Activated T-helper 17 cell treated with anti-CD3 and anti-CD28 coated beads, Interleukin-2, amount 50 U/mL, for 72 hours (primary cell): ENCODE measurements at regions not wholly inside any gene's neighbourhood (a gene's known extent, or its start where the extent isn't known, plus 50 kb on each side); places are given as distances from the start of the nearest gene placed in this dataset.
A peak's percentile ranks its signal among the peaks of the same experiment; 100 is the strongest.
"Not testable (repeated sequence)": the region's sequence is repeated elsewhere in the genome, so short reads cannot be mapped to it uniquely, and the experiment has no call there.

ENCODE experiments used
- ATAC-seq: fragments of 150-1000 bp; cut with Tn5 transposase; replicated peaks from 2 replicates; pipeline ENCODE4 v1.10.0; 2021; ENCODE audit warnings: mild to moderate bottlenecking, moderate library complexity
- H3K27ac Mint-ChIP-seq: one replicate; pipeline ENCODE4 v1.8.0; 2022; ENCODE audit warnings: mixed read lengths
- H3K27me3 Mint-ChIP-seq: one replicate; pipeline ENCODE4 v1.8.0; 2022; ENCODE audit warnings: mixed read lengths
- H3K36me3 Mint-ChIP-seq: one replicate; pipeline ENCODE4 v1.8.0; 2022; ENCODE audit warnings: low read depth, mild to moderate bottlenecking, mixed read lengths
- H3K4me1 Mint-ChIP-seq: one replicate; pipeline ENCODE4 v1.8.0; 2022; ENCODE audit warnings: mixed read lengths
- H3K4me3 Mint-ChIP-seq: one replicate; pipeline ENCODE4 v1.8.0; 2022; ENCODE audit warnings: mild to moderate bottlenecking, mixed read lengths
- H3K9me3 Mint-ChIP-seq: one replicate; pipeline ENCODE4 v1.8.0; 2022; ENCODE audit warnings: mixed read lengths

DNA sequence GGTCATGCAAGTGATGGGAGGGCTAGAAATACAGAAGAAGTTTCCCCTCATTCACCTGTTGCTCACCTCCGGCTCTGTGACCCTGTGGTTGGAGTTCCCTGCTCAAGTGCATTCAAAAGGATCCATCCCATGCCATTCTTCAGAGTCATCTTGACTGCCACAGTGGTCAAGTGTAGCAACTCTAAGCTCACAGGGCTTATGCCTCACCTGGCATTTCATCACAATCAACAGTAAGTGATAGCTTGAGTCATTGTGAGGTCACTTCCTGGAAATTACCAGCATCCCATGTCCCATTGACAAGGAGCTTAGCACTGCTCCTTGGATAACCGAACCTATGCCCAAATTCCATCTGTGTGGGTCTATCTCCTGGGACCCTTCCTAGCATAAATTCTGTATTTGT, 55.6 kb downstream of the OR4C45 start:
- H3K4me3 Mint-ChIP-seq: no peak overlapping the region
- H3K4me1 Mint-ChIP-seq: no peaks in the 10 kb centered on the region
- H3K9me3 Mint-ChIP-seq: peaks cover 13% of the 10 kb centered on the region
- H3K36me3 Mint-ChIP-seq: no peaks in the 10 kb centered on the region
- no peak for ATAC-seq
- no peaks in the 10 kb centered on the region for H3K27me3 Mint-ChIP-seq
- H3K27ac Mint-ChIP-seq: no peak overlapping the region

DNA sequence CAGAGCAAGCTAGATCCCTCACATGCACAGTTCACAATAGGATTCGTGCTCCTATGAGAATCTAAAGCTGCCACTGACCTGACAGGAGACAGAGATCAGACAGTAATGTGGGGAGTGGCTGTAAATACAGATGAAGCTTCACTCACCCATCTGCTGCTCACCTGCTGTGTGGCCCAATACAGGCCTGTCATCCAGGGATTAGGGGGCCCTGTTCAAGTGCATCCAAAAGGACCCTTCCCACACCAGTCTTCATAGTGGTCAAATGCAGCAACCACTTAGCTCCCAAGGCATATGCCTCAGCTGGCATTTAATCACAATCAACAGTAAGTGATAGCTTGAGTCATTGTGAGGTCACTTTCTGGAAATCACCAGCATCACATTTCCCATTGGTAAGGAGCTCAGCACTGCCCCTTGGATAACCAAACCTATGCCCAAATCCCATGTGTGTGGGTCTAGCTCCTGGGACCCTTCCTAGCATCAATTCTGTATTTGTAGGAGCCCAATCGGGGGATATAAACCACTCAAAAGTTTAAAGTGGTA, 65.6 kb downstream of the OR4C45 start:
- no peaks in the 10 kb centered on the region for H3K36me3 Mint-ChIP-seq
- peaks cover 9% of the 10 kb centered on the region for H3K9me3 Mint-ChIP-seq
- no peak overlapping the region for H3K27ac Mint-ChIP-seq
- no peaks in the 10 kb centered on the region for H3K4me1 Mint-ChIP-seq
- no peaks in the 10 kb centered on the region for H3K27me3 Mint-ChIP-seq
- no peak for ATAC-seq
- H3K4me3 Mint-ChIP-seq: no peak overlapping the region

DNA sequence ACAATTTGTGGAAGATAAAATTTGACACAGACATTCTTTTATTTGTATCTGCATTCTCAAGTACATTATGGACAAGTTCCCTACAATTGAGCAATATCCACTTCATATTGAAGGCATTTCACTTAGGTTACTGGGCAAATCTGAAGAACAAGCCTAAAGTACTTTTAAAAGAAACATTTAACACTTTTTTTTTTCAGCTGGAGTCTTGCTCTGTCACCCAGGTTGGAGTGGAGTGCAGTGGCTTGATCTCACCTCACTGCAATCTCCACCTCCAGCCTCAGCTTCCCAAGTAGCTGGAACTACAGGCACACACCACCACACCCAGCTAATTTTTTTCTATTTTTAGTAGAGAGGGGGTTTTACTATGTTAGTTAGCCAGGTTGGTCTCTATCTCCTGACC, 70.2 kb downstream of the OR4C45 start:
- Mint-ChIP-seq H3K27me3 (no peaks in the 10 kb centered on the region), H3K27ac (no peak overlapping the region), H3K4me1 (no peaks in the 10 kb centered on the region), H3K4me3 (no peak overlapping the region), H3K9me3 (peaks cover 1% of the 10 kb centered on the region), H3K36me3 (no peaks in the 10 kb centered on the region)
- no peak for ATAC-seq

DNA sequence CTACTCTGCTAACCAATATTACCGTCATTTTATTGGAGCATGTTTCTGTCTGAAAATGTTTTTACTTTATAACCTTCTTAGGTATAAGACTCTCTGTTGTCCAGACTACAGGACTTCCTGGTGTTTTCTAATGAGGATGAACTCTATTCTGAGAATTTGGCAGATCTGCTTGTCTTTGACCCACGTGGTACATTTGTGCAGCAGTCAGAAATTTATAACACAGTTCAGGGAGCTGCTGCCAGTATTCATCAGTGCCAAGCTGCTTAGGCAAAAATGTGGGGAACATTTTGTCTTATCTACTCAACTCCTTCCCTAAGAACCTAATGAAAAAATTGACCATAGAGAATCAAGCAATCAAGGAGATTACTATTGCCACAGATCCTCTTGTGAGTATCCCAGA, 108.0 kb downstream of the OR4C45 start:
- not testable (repeated sequence) for H3K27me3 Mint-ChIP-seq, H3K27ac Mint-ChIP-seq, H3K4me1 Mint-ChIP-seq, H3K4me3 Mint-ChIP-seq, ATAC-seq, H3K36me3 Mint-ChIP-seq
- H3K9me3 Mint-ChIP-seq: peaks cover 12% of the 10 kb centered on the region

DNA sequence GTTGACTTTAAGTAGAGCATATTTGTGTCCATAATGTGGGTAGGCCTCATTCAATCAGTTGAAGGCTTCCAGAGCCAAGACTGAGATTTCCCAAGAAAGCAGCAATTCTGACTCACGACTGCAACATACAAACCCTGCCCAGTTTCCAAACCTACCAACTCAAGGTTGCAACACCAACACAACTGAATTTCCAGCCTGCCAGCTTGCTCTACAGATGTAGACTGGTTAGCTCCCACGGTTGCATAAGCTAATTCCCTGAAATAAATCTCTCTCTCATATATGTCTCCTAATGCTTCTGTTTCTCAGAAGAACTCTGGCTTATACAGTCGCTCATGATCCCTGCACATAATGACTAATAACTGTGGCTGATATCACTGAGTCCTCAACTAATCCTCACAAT, 113.6 kb downstream of the OR4C45 start:
- H3K4me3 Mint-ChIP-seq, H3K36me3 Mint-ChIP-seq, ATAC-seq, H3K4me1 Mint-ChIP-seq, H3K27me3 Mint-ChIP-seq, H3K27ac Mint-ChIP-seq: not testable (repeated sequence)
- peaks cover 19% of the 10 kb centered on the region for H3K9me3 Mint-ChIP-seq

DNA sequence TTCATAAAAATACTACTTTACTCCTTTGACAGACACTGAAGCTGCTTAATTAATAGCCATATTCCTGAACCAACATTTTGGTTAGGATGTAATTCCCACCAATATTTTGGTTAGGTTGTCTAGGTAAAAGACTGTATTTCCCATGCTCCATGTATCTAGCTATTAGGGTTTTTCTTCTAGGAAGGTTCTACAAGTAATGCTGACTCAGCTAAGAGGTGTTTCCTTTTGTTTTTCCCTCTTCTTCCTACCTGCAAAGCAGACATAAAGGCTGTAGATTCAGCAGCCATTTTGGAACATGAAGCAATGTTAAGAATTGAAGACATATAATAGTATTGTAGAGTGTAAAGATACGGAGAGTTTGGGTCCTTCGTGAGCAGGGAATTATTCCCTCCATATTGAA, 115.3 kb downstream of the OR4C45 start:
- not testable (repeated sequence) for ATAC-seq, H3K4me1 Mint-ChIP-seq, H3K27me3 Mint-ChIP-seq, H3K27ac Mint-ChIP-seq, H3K36me3 Mint-ChIP-seq, H3K4me3 Mint-ChIP-seq
- H3K9me3 Mint-ChIP-seq: peaks cover 23% of the 10 kb centered on the region

DNA sequence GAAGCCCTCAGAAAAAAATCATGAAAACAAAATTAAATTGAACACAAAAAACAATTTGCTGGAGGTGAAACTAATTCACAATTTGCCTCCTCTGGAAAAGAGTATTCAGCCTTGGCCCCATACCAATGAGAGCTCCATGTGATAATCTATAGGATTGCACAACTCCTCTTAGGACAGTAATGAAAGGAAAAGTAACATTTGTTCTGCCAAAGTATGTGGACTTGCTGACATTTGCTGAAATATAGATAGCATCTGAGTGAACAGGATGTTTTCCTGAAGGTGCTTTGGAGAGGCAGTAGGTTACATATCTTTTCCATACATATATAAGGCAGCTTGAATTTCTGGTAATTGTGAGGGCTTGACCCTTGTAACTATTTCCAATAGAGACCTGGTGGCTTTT, 122.8 kb downstream of the OR4C45 start:
- no peak for ATAC-seq
- no peaks in the 10 kb centered on the region for H3K4me1 Mint-ChIP-seq
- peaks cover 9% of the 10 kb centered on the region for H3K9me3 Mint-ChIP-seq
- no peaks in the 10 kb centered on the region for H3K36me3 Mint-ChIP-seq
- no peak overlapping the region for H3K27ac Mint-ChIP-seq
- no peak overlapping the region for H3K4me3 Mint-ChIP-seq
- no peaks in the 10 kb centered on the region for H3K27me3 Mint-ChIP-seq

DNA sequence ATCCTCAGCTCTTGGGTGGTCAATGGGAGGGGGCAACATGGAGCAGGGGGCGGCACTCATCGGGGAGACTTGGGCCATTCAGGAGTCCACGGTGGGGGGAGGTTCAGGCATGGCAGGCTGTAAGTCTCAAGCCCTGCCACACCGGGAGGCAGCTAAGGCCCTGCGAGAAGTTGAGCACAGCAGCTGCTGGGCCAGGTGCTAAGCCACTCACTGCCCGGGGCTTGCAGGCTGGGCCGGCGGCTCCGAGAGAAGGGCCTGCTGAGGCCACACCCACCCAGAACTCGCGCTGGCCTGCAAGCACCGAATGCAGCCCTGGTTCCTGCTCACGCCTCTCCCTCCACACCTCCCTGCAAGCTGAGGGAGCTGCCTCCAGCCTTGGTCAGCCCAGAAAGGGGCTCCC, 131.4 kb downstream of the OR4C45 start:
- H3K4me3 Mint-ChIP-seq: no peak overlapping the region
- no peaks in the 10 kb centered on the region for H3K9me3 Mint-ChIP-seq
- H3K36me3 Mint-ChIP-seq: no peaks in the 10 kb centered on the region
- no peaks in the 10 kb centered on the region for H3K27me3 Mint-ChIP-seq
- no peaks in the 10 kb centered on the region for H3K4me1 Mint-ChIP-seq
- no peak overlapping the region for H3K27ac Mint-ChIP-seq
- ATAC-seq: no peak

DNA sequence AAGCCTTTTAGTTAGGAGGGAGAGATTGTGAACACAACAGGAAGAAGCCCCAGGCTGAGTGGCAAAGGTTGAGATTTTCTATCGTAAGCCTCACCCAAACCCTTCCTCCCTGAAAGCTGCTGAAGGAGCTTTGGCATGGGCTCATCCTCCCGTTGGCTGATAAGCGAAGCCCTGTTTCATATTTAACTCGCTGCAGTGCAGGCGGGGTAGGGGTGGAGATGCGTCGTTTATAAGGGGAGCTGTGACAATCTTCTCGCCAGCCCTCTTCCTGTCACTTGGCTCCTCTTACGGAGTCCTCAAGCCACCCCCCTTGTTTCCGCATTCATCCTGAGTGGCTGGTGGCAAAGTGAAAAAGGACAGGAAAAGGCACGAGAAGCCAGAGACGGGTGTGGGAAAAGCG, 137.0 kb downstream of the OR4C45 start:
- no peak for ATAC-seq
- no peak overlapping the region for H3K27ac Mint-ChIP-seq
- no peak overlapping the region for H3K4me3 Mint-ChIP-seq
- H3K4me1 Mint-ChIP-seq: no peaks in the 10 kb centered on the region
- H3K36me3 Mint-ChIP-seq: no peaks in the 10 kb centered on the region
- no peaks in the 10 kb centered on the region for H3K27me3 Mint-ChIP-seq
- H3K9me3 Mint-ChIP-seq: peaks cover 8% of the 10 kb centered on the region

DNA sequence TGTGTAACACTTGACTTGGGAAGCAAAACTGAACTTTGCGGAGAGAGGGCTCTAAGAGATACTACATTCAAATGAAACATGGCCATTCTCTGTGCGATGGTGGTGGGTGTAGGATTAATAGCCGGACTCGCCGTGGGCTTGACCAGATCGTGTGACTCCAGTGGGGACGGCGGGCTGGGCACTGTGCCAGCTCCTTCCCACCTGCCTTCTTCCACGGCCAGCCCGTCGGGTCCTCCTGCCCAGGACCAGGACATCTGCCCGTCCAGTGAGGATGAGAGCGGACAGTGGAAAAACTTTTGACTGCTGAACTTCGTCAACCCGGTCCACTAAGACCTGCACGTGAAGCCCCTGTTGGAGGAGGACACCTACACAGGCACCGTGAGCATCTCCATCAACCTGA, 137.4 kb downstream of the OR4C45 start:
- H3K27me3 Mint-ChIP-seq: no peaks in the 10 kb centered on the region
- H3K4me1 Mint-ChIP-seq: no peaks in the 10 kb centered on the region
- H3K4me3 Mint-ChIP-seq: no peak overlapping the region
- H3K27ac Mint-ChIP-seq: no peak overlapping the region
- peaks cover 8% of the 10 kb centered on the region for H3K9me3 Mint-ChIP-seq
- no peaks in the 10 kb centered on the region for H3K36me3 Mint-ChIP-seq
- no peak for ATAC-seq

DNA sequence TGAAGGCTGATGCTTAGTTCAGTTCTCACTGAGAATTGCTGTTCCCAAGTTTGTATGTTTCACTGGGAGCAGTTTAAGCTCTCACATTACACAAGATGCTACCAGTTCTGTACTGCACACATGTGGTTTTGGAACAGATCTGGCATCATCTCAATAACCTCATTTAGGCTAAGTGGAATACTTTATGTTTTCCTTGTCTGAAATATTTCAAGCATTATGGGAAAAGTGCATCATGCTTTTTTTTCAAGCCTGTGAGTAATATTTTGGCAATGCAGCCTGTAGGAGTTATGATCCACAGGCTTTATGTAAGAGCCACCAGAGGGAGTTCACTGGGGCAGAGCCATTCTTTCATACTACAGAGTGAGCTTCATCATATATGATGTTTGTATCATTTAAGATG, 141.5 kb downstream of the OR4C45 start:
- no peaks in the 10 kb centered on the region for H3K27me3 Mint-ChIP-seq
- H3K9me3 Mint-ChIP-seq: peaks cover 7% of the 10 kb centered on the region
- ATAC-seq: peak; percentile 67
- H3K27ac Mint-ChIP-seq: no peak overlapping the region
- no peaks in the 10 kb centered on the region for H3K36me3 Mint-ChIP-seq
- H3K4me3 Mint-ChIP-seq: no peak overlapping the region
- no peaks in the 10 kb centered on the region for H3K4me1 Mint-ChIP-seq

DNA sequence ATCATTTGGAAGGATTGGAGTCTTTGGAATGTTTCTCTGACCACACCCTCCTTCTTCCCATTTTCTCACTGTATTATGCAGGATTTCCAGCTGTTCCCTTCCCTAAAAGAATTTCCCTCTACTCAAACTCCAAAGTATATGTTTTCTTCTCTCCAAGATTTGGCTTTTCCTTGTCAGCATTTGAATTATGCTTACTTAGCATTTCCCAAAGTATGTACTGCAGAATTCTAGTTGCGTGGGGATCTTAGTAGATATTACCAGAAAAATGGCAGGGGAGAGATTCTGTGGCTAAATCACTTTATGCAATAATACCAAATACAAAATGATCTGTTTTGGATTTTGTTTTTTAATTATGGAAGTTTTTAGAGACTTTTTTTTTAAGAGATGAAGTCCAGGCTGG, 142.3 kb downstream of the OR4C45 start:
- Mint-ChIP-seq H3K4me1 (no peaks in the 10 kb centered on the region), H3K27ac (no peak overlapping the region), H3K9me3 (peaks cover 4% of the 10 kb centered on the region), H3K27me3 (no peaks in the 10 kb centered on the region), H3K4me3 (no peak overlapping the region), H3K36me3 (no peaks in the 10 kb centered on the region)
- ATAC-seq: no peak

DNA sequence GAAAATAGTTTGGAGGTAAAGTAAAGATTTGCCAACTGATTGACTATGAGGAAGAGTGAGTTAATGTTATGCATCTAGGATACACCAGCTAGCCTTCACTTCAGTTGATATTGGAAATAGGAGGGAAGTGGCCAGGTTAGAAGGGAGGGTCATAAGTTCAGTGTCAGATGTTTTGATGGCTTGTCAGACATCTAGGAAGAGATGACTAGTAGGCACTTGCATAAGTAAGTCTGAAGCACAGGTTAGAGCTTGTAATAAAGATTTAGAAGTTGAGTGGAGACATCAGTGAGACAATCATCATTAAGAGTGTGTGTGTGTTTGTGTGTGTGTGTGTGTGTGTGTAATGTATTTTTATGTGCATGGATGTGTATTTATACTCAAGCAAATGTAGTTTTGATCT, 146.1 kb downstream of the OR4C45 start:
- peaks cover 3% of the 10 kb centered on the region for H3K9me3 Mint-ChIP-seq
- H3K27me3 Mint-ChIP-seq: no peaks in the 10 kb centered on the region
- H3K4me3 Mint-ChIP-seq: no peak overlapping the region
- H3K36me3 Mint-ChIP-seq: no peaks in the 10 kb centered on the region
- no peak overlapping the region for H3K27ac Mint-ChIP-seq
- peak; percentile 72 for ATAC-seq
- H3K4me1 Mint-ChIP-seq: no peaks in the 10 kb centered on the region

DNA sequence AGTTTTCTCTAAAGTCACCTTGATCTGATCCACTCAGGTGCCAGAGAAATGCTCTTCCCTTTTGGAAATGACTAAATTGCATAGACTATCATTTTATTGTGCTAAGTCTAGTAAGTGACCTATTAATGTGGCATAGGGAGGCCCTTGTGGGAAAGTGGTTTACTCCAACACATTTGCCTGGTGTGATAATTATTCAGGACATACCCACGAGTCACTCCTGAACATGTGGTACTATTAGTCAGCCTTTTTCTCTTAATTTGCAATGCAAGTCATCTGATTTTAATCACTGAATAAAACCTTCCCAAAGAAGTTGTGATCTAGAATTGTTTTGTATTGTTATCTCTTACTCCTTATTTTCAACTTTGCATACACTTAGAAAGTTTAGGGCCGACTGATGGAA, 148.7 kb downstream of the OR4C45 start:
- Mint-ChIP-seq H3K27me3 (no peaks in the 10 kb centered on the region), H3K9me3 (peaks cover 12% of the 10 kb centered on the region), H3K27ac (no peak overlapping the region), H3K36me3 (no peaks in the 10 kb centered on the region), H3K4me1 (no peaks in the 10 kb centered on the region), H3K4me3 (no peak overlapping the region)
- no peak for ATAC-seq

DNA sequence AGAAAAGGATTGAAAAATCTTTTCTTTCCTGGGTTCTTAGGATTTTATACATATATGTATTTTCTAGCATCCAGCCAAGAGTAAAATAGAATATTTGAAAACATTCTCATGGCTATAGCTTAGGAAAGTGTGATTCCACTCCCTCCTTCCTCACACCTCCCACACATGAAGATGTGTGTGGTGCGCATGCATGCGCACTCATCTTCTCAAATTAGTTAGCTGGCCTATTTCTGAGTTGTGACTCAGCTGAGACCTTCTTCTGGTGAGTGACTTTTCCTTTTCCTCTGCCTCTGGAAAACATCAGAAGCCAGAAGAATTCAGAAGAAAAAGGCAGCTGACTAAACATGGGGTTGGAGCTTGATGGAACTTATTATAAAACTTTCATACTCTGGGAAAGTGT, 149.8 kb downstream of the OR4C45 start:
- Mint-ChIP-seq H3K9me3 (peaks cover 12% of the 10 kb centered on the region), H3K27ac (no peak overlapping the region), H3K4me1 (no peaks in the 10 kb centered on the region), H3K4me3 (no peak overlapping the region), H3K27me3 (no peaks in the 10 kb centered on the region), H3K36me3 (no peaks in the 10 kb centered on the region)
- no peak for ATAC-seq

DNA sequence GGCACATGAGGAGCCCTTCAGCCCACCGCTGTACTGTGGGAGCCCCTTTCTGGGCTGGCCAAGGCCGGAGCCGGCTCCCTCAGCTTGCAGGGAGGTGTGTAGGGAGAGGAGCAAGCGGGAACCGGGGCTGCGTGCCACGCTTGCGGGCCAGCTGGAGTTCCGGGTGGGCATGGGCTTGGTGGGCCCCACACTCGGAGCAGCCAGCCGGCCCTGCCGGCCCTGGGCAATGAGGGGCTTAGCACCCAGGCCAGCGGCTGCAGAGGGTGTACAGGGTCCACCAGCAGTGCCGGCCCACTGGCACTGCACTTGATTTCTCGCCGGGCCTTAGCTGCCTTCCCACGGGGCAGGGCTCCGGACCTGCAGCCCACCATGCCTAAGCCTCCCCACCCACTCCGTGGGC, 150.5 kb downstream of the OR4C45 start:
- not testable (repeated sequence) for ATAC-seq, H3K27me3 Mint-ChIP-seq, H3K4me3 Mint-ChIP-seq, H3K36me3 Mint-ChIP-seq, H3K4me1 Mint-ChIP-seq, H3K27ac Mint-ChIP-seq
- peaks cover 12% of the 10 kb centered on the region for H3K9me3 Mint-ChIP-seq
